DOHH2 (cell line): ENCODE measurements at regions not wholly inside any gene's neighbourhood (a gene's known extent, or its start where the extent isn't known, plus 50 kb on each side); places are given as distances from the start of the nearest gene placed in this dataset.

Experiments
- H3F3A ChIP-seq: fragments of 200-600 bp; sonication (generic), shearing (Covaris generic); 2 replicates; pipeline ENCODE4 v1.6.0; 2016; ENCODE audit warnings: antibody characterized with exemption, mild to moderate bottlenecking; ENCODE audit not compliant: control insufficient read depth, insufficient read depth
- H3K27ac ChIP-seq: fragments of 200-600 bp; sonication (generic); 2 replicates; pipeline ENCODE4 v1.5.1; 2014; ENCODE audit warnings: low read depth, mild to moderate bottlenecking, low read length, moderate library complexity
- H3K27me3 ChIP-seq: fragments of 200-600 bp; sonication (generic); 2 replicates; pipeline ENCODE4 v1.6.1; 2014; ENCODE audit warnings: mild to moderate bottlenecking, low read length, mixed read lengths; ENCODE audit not compliant: control insufficient read depth
- H3K36me3 ChIP-seq: fragments of 200-600 bp; sonication (generic); 2 replicates; pipeline ENCODE4 v1.6.1; 2014; ENCODE audit warnings: mild to moderate bottlenecking, low read length, moderate library complexity, mixed read lengths; ENCODE audit not compliant: control insufficient read depth
- H3K4me1 ChIP-seq: fragments of 200-600 bp; sonication (generic); 2 replicates; pipeline ENCODE4 v1.6.1; 2014; ENCODE audit warnings: mild to moderate bottlenecking, low read length, mixed read lengths; ENCODE audit not compliant: control insufficient read depth
- H3K4me2 ChIP-seq: fragments of 200-600 bp; sonication (generic); 2 replicates; pipeline ENCODE4 v1.6.0; 2014; ENCODE audit warnings: mild to moderate bottlenecking, low read length, moderate library complexity
- H3K4me3 ChIP-seq: fragments of 200-600 bp; sonication (generic); 2 replicates; pipeline ENCODE4 v1.5.1; 2014; ENCODE audit warnings: mild to moderate bottlenecking, low read length, mixed read lengths
- H3K79me2 ChIP-seq: fragments of 200-600 bp; sonication (generic); 2 replicates; pipeline ENCODE4 v1.6.1; 2014; ENCODE audit warnings: mild to moderate bottlenecking, low read length, mixed read lengths; ENCODE audit not compliant: control insufficient read depth
- H3K9me2 ChIP-seq: fragments of 200-600 bp; sonication (generic); replicated peaks from 2 replicates; pipeline ENCODE4 v1.6.1; 2014; ENCODE audit warnings: mild to moderate bottlenecking, low read length, mixed read lengths; ENCODE audit not compliant: control insufficient read depth
- H3K9me3 ChIP-seq: fragments of 200-600 bp; sonication (generic); 2 replicates; pipeline ENCODE4 v1.6.1; 2014; ENCODE audit warnings: antibody characterized with exemption, low read length, mixed read lengths; ENCODE audit not compliant: control insufficient read depth, insufficient read depth
- H4K20me1 ChIP-seq: fragments of 200-600 bp; sonication (generic); 2 replicates; pipeline ENCODE4 v1.6.0; 2014; ENCODE audit warnings: low read depth, mild to moderate bottlenecking, antibody characterized with exemption, low read length, moderate library complexity; ENCODE audit not compliant: control insufficient read depth, insufficient read depth
- EZH2phosphoT487 ChIP-seq: fragments of 200-600 bp; sonication (generic); IDR thresholded peaks from 2 replicates; pipeline ENCODE4 v1.6.1; 2017; ENCODE audit warnings: borderline replicate concordance, mild to moderate bottlenecking, antibody characterized with exemption, low read length, moderate library complexity, mixed read lengths
- TF ChIP-seq, protein P1 (sequence below): fragments of 200-600 bp; sonication (generic); IDR thresholded peaks from one replicate; pipeline ENCODE4 v1.5.1; 2014; ENCODE audit warnings: antibody characterized with exemption, mild to moderate bottlenecking, low read depth, low read length; ENCODE audit not compliant: poor library complexity, severe bottlenecking

DNA sequence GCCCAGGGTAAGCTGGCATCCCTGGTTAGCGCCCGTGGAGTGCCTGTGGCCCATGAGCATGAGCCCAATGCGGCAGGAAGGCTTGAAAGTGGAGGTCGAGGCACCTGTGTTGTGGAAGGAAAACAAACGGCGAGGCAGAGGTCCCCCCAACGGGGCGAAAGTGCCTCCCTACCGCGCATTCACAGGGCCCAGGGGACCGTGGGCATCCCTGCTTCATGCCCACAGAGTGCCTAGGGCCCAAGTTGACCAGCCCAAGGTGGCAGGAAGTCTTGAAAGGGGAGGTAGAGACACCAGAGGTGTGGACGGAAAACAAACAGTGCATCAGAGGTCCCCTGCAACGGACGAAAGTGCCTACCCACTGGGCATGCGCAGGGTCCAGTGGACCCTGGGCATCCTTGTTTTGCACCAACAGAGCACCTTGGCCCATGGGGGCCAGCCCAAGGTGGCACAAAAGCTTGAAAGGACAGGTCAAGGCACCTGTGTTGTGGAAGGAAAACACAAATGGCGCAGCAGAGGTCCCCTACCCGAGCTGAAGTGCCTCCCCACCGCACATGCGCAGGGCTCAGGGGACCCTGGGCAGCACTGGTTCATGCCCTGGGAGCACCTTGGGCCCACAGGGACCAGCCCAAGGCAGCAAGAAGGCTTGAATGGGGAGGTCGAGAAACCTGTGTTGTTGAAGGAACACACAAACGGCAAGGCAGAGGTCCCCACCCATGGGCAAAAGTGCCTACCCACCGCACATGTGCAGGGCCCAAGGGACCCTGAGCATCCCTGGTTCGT, 377.5 kb downstream of the ALG10 start:
- no peak overlapping the region for H3K27ac ChIP-seq
- H3K27me3 ChIP-seq = no peaks in the 10 kb centered on the region
- H3F3A ChIP-seq = no peaks in the 10 kb centered on the region
- peaks cover 65% of the 10 kb centered on the region; the same call in 1 of the 2 replicates for H3K9me3 ChIP-seq
- H3K4me2 ChIP-seq = no peak overlapping the region
- H3K79me2 ChIP-seq = no peaks in the 10 kb centered on the region
- H3K4me1 ChIP-seq = no peaks in the 10 kb centered on the region
- H4K20me1 ChIP-seq = no peaks in the 10 kb centered on the region
- H3K4me3 ChIP-seq = no peak overlapping the region
- no peaks in the 10 kb centered on the region for H3K36me3 ChIP-seq
- TF ChIP-seq, protein P1, sequence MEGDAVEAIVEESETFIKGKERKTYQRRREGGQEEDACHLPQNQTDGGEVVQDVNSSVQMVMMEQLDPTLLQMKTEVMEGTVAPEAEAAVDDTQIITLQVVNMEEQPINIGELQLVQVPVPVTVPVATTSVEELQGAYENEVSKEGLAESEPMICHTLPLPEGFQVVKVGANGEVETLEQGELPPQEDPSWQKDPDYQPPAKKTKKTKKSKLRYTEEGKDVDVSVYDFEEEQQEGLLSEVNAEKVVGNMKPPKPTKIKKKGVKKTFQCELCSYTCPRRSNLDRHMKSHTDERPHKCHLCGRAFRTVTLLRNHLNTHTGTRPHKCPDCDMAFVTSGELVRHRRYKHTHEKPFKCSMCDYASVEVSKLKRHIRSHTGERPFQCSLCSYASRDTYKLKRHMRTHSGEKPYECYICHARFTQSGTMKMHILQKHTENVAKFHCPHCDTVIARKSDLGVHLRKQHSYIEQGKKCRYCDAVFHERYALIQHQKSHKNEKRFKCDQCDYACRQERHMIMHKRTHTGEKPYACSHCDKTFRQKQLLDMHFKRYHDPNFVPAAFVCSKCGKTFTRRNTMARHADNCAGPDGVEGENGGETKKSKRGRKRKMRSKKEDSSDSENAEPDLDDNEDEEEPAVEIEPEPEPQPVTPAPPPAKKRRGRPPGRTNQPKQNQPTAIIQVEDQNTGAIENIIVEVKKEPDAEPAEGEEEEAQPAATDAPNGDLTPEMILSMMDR = no peak
- no peak for TF ChIP-seq EZH2phosphoT487
- no peaks in the 10 kb centered on the region for H3K9me2 ChIP-seq

DNA sequence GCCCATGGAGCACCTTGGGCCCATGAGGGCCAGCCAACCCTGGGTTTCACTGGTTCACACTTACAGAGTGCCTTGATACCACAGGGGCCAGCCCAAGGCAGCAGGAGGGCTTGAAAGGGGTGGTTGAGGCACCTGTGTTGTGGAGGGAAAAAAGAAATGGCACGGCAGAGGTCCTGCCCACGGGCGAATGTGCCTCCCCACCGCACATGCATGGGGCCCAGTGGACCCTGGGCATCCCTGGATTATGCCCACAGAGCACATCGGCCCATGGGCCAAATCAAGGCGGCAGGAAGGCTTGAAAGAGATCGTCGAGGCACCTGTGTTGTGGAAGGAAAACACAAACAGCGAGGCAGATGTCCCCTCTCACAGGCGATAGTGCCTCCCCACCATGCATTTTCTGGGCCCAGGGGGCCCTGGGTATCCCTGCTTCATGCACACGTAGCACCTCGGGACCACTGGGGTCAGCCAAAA, 378.1 kb downstream of the ALG10 start:
- Histone ChIP-seq H3K79me2 (no peaks in the 10 kb centered on the region), H3K36me3 (no peaks in the 10 kb centered on the region), H3K4me2 (no peak overlapping the region), H3K4me1 (no peaks in the 10 kb centered on the region), H3K4me3 (no peak overlapping the region), H3K9me2 (no peaks in the 10 kb centered on the region), H4K20me1 (no peaks in the 10 kb centered on the region), H3F3A (no peaks in the 10 kb centered on the region), H3K27me3 (no peaks in the 10 kb centered on the region), H3K27ac (no peak overlapping the region), H3K9me3 (peaks cover 67% of the 10 kb centered on the region; the same call in 1 of the 2 replicates)
- TF ChIP-seq, protein P1 = no peak
- no peak for TF ChIP-seq EZH2phosphoT487

- Histone ChIP-seq H3K9me3 (peaks cover 61% of the 10 kb centered on the region; the same call in 1 of the 2 replicates), H3K27me3 (no peaks in the 10 kb centered on the region), H3K4me1 (no peaks in the 10 kb centered on the region), H3K36me3 (no peaks in the 10 kb centered on the region), H3F3A (no peaks in the 10 kb centered on the region), H3K27ac (no peak overlapping the region), H4K20me1 (no peaks in the 10 kb centered on the region), H3K4me2 (no peak overlapping the region), H3K4me3 (no peak overlapping the region), H3K9me2 (no peaks in the 10 kb centered on the region), H3K79me2 (no peaks in the 10 kb centered on the region)
- no peak for TF ChIP-seq EZH2phosphoT487
- TF ChIP-seq, protein P1 = no peak
Measured at GRCh38 chr12:34400986-34401658, 378.8 kb downstream of the ALG10 start.
